Lung (tissue), 11 donors: ENCODE measurements at regions not wholly inside any gene's neighbourhood (a gene's known extent, or its start where the extent isn't known, plus 50 kb on each side); places are given as distances from the start of the nearest gene placed in this dataset.
A peak's percentile ranks its signal among the peaks of the same experiment; 100 is the strongest.

Experiments
- ATAC-seq: fragments of 200-7000 bp; cut with Tn5 transposase; one replicate; pipeline ENCODE4 v1.9.1; 2020; ENCODE audit warnings: moderate number of reproducible peaks; ENCODE audit not compliant: insufficient read depth, low FRiP score
- DNase-seq, 3 donors: peaks; one replicate each; pipeline ENCODE4 v3.0.0-alpha.2; 2013 to 2017
- H3K27ac ChIP-seq, 2 donors: one replicate each; pipeline ENCODE4 v1.5.1; 2013; ENCODE audit warnings: mild to moderate bottlenecking in 2 of 2, moderate library complexity in 2 of 2, control low read depth in 1 of 2, inconsistent platforms in 1 of 2, low read depth in 1 of 2, low read length in 1 of 2
- H3K27me3 ChIP-seq, 3 donors: one replicate each; pipeline ENCODE4 v1.5.1; 2013; ENCODE audit warnings: low read length in 2 of 3; ENCODE audit not compliant: control insufficient read depth in 3 of 3, insufficient read depth in 3 of 3
- H3K36me3 ChIP-seq, 4 donors: one replicate each; pipeline ENCODE4 v1.5.1; 2013; ENCODE audit warnings: low read length in 4 of 4, mild to moderate bottlenecking in 1 of 4, moderate library complexity in 1 of 4; ENCODE audit not compliant: control insufficient read depth in 4 of 4, insufficient read depth in 4 of 4
- H3K4me1 ChIP-seq, 5 donors: one replicate each; pipeline ENCODE4 v1.5.1; 2013; ENCODE audit warnings: low read length in 5 of 5, mild to moderate bottlenecking in 2 of 5, moderate library complexity in 1 of 5; ENCODE audit not compliant: control insufficient read depth in 5 of 5, insufficient read depth in 5 of 5
- H3K4me3 ChIP-seq: one replicate; pipeline ENCODE4 v1.5.1; 2013; ENCODE audit warnings: mild to moderate bottlenecking, control low read depth, moderate library complexity
- H3K9ac ChIP-seq, 2 donors: one replicate each; pipeline ENCODE4 v1.5.1; 2013; ENCODE audit warnings: low read length in 2 of 2, control low read depth in 1 of 2; ENCODE audit not compliant: insufficient read depth in 1 of 2
- H3K9me3 ChIP-seq, 4 donors: one replicate each; pipeline ENCODE4 v1.5.1; 2013; ENCODE audit warnings: low read length in 3 of 4, mild to moderate bottlenecking in 1 of 4, moderate library complexity in 1 of 4; ENCODE audit not compliant: control insufficient read depth in 4 of 4, insufficient read depth in 3 of 4
- CTCF ChIP-seq: IDR thresholded peaks from 2 replicates; pipeline ENCODE4 v1.5.1; 2012; ENCODE audit warnings: mild to moderate bottlenecking; ENCODE audit errors: control extremely low read depth, extremely low read depth
- WGBS, 2 donors: extraction: QIAGEN DNeasy Blood & Tissue Kit; methylation state at CpG; one replicate each; pipeline ENCODE4 v1.1.7; 2013; 5-methylcytosine and 5-hydroxymethylcytosine counted together
- donor health status: control.
- donor health status: control.
- donor health status: Bipolar disorder and iron deficiency.
- donor health status: healthy.
- donor health status: DM: yes; HTN: yes; CAD: no.

- TF ChIP-seq CTCF = no peak
Measured at GRCh38 chr9:121601194-121601593, 50.2 kb upstream of the DAB2IP start.

More at GRCh38 chr9:121601194-121601593, 50.2 kb upstream of the DAB2IP start:
- ATAC-seq (no peak), DNase-seq (peak in 1 of 3 donors; percentile 52)
- Histone ChIP-seq H3K27me3 (peaks cover 0 to 6% (median 3%) of the 10 kb centered on the region in 3 donors), H3K4me1 (peaks cover 3 to 19% (median 6%) of the 10 kb centered on the region in 5 donors), H3K36me3 (no peaks in the 10 kb centered on the region), H3K9me3 (peaks cover 0 to 5% (median 0%) of the 10 kb centered on the region in 4 donors), H3K27ac (no peak overlapping the region), H3K4me3 (no peak overlapping the region), H3K9ac (no peak overlapping the region)
- 26 to 49% methylated on average over 3 of the region's 3 CpGs for WGBS, 2 donors
